ENCODE measurements at regions not wholly inside any gene's neighbourhood (a gene's known extent, or its start where the extent isn't known, plus 50 kb on each side); places are given as distances from the start of the nearest gene placed in this dataset.
"Not testable (repeated sequence)": the region's sequence is repeated elsewhere in the genome, so short reads cannot be mapped to it uniquely, and the experiment has no call there.

DNA sequence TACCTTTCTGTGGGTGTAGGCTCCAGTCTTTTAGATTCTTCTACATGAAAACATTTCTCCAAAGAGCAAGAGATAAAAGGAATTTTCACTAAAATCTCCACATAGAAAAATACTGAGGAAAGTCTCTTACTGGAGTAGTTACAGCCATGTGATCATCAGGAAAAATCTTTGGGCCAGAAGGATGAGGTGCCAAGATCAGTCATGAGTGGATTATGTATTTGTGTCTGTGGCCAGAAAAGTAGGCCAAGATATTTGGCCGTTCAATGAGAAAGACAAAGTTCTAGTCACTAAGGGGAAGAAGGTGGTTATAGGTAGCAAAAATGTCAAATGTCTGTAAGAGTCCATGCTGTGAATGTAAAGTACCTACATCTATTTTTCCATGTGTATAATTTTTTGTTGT lies 339.3 kb downstream of the NSUN3 start:
- H3K36me3 Mint-ChIP-seq (ENCODE audit: low read depth) = no peaks in the 10 kb centered on the region
- no peaks in the 10 kb centered on the region for H3K9me3 Mint-ChIP-seq
- no peak overlapping the region for H3K4me3 Mint-ChIP-seq
- no peaks in the 10 kb centered on the region for H3K27me3 Mint-ChIP-seq (ENCODE audit: low read depth)
- H3K4me1 Mint-ChIP-seq = no peaks in the 10 kb centered on the region
- H3K27ac Mint-ChIP-seq = no peak overlapping the region
- TF ChIP-seq, protein P1, sequence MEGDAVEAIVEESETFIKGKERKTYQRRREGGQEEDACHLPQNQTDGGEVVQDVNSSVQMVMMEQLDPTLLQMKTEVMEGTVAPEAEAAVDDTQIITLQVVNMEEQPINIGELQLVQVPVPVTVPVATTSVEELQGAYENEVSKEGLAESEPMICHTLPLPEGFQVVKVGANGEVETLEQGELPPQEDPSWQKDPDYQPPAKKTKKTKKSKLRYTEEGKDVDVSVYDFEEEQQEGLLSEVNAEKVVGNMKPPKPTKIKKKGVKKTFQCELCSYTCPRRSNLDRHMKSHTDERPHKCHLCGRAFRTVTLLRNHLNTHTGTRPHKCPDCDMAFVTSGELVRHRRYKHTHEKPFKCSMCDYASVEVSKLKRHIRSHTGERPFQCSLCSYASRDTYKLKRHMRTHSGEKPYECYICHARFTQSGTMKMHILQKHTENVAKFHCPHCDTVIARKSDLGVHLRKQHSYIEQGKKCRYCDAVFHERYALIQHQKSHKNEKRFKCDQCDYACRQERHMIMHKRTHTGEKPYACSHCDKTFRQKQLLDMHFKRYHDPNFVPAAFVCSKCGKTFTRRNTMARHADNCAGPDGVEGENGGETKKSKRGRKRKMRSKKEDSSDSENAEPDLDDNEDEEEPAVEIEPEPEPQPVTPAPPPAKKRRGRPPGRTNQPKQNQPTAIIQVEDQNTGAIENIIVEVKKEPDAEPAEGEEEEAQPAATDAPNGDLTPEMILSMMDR (IDR thresholded peaks at IDR 0.05; ENCODE audit: unreplicated experiment in 3 of 3) = no peak

DNA sequence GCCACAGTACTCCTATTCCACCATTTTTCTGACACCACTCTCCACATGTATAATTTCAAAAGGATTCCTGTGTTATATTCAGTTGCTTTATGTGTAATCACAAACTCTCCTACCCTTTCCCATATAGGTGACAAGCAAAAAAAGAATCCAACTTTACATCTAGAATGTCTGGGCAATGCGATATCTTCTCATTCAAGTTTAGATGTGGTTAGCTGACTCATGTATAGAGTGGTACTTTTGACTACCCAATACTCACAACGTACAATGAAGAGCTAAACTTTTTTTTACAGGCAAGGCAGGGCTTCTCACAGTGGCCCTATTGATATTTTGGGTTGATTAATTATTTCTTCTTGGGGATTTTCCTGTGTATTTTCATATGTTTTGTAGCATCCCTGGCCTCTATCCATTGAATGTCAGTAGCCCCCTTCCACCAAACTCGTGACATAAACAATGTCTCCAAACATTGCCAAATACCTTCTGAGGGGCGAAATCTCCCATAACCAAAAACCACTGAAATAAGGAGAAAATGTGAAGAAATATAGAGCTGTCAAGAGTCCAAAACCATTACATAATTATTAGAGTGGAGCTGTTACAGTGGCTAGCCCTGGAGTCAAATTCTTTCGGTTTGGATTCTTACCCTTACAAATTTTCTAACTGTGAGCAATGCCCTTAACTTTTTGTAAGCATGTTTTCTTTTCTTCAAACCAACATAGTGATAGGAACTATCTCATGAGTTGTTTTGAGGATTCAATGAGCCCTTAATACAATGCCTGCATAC lies 342.6 kb downstream of the NSUN3 start:
- TF ChIP-seq, protein P1 (IDR thresholded peaks at IDR 0.05; ENCODE audit: unreplicated experiment in 3 of 3) = no peak
- H3K4me3 Mint-ChIP-seq = no peak overlapping the region
- H3K36me3 Mint-ChIP-seq (ENCODE audit: low read depth) = no peaks in the 10 kb centered on the region
- no peaks in the 10 kb centered on the region for H3K9me3 Mint-ChIP-seq
- no peak overlapping the region for H3K27ac Mint-ChIP-seq
- H3K4me1 Mint-ChIP-seq = no peaks in the 10 kb centered on the region
- H3K27me3 Mint-ChIP-seq (ENCODE audit: low read depth) = no peaks in the 10 kb centered on the region

DNA sequence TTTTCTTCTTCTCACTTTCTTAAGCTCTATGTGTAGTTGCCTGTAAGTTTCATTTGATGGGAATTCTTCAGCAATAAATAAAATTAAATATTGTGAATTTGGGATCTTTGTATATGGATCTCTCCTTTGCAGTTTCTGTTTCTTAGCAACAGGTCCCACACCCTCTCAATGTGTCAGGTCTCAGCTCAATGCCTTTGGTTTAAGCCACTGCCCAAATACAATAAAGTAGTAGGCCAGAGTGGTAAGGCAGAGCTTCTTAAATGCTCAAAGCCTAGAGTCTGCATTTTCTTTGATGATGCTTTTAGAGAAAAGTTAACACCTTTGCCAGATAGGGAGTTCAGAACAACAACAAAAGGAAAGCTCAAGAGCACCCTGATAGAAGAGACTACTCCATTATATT lies 343.7 kb downstream of the NSUN3 start:
- Mint-ChIP-seq H3K36me3 (ENCODE audit: low read depth) (no peaks in the 10 kb centered on the region), H3K4me1 (no peaks in the 10 kb centered on the region), H3K4me3 (no peak overlapping the region), H3K27ac (no peak overlapping the region), H3K9me3 (no peaks in the 10 kb centered on the region), H3K27me3 (ENCODE audit: low read depth) (no peaks in the 10 kb centered on the region)
- TF ChIP-seq, protein P1 (IDR thresholded peaks at IDR 0.05; ENCODE audit: unreplicated experiment in 3 of 3) = no peak

GRCh38 chr3:94412936-94413335 lies 350.1 kb downstream of the NSUN3 start:
- not testable (repeated sequence) for H3K27ac Mint-ChIP-seq; H3K9me3 Mint-ChIP-seq; H3K4me3 Mint-ChIP-seq; H3K27me3 Mint-ChIP-seq (ENCODE audit: low read depth); H3K36me3 Mint-ChIP-seq (ENCODE audit: low read depth)
- H3K4me1 Mint-ChIP-seq = peaks cover 16% of the 10 kb centered on the region

DNA sequence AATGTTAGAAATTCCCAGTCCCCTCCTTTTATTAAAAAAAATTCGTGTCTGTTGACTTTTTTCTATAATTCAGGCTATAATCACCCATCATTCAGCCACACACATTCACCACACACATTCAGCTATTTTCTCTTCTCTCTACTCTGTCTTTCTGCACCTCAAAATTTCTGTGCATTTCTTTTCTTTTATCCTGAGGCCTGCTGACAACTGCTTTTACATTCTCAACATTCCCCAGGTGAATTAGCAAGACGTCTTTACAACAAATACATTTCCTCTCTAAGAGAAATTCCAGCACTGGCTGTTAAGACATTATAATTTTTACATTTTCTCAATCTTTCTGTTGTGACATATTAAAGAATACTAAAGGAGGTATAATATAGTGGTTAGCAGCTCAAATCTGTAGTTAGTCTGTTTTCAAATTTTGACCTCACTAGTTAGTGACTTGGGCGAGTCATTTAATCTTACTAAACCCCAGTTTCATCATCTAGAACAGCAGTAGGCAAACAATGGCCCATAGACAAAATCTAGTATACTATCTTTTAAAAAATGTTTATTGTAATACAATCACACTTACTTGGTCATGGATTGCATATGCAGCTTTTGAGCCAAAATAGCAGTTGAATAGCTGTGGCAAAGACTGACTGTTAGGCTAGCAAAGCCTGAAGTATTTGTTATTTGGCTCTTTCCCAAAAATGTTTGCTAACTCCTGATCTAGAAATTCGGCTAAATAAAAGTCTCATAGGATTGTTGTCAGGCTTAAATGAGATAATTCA lies 350.7 kb downstream of the NSUN3 start:
- peaks cover 16% of the 10 kb centered on the region for H3K4me1 Mint-ChIP-seq
- TF ChIP-seq, protein P1 (IDR thresholded peaks at IDR 0.05; ENCODE audit: unreplicated experiment in 3 of 3) = no peak

GRCh38 chr3:94414418-94414817 lies 351.6 kb downstream of the NSUN3 start:
- Mint-ChIP-seq H3K27me3 (ENCODE audit: low read depth) (no peaks in the 10 kb centered on the region), H3K9me3 (peaks cover 3% of the 10 kb centered on the region), H3K27ac (peak overlapping the region in 1 of 3 experiments; percentile 11), H3K4me1 (peaks cover 16% of the 10 kb centered on the region), H3K4me3 (no peak overlapping the region), H3K36me3 (ENCODE audit: low read depth) (no peaks in the 10 kb centered on the region)
- TF ChIP-seq, protein P1 (IDR thresholded peaks at IDR 0.05; ENCODE audit: unreplicated experiment in 3 of 3) = no peak

More for the DNA sequence above, 350.7 kb downstream of the NSUN3 start:
- Mint-ChIP-seq H3K27ac (no peak overlapping the region), H3K4me3 (no peak overlapping the region), H3K27me3 (ENCODE audit: low read depth) (no peaks in the 10 kb centered on the region), H3K36me3 (ENCODE audit: low read depth) (no peaks in the 10 kb centered on the region), H3K9me3 (no peaks in the 10 kb centered on the region)
